ENCODE measurements at regions not wholly inside any gene's neighbourhood (a gene's known extent, or its start where the extent isn't known, plus 50 kb on each side); places are given as distances from the start of the nearest gene placed in this dataset.
A peak's percentile ranks its signal among the peaks of the same experiment; 100 is the strongest.

DNA sequence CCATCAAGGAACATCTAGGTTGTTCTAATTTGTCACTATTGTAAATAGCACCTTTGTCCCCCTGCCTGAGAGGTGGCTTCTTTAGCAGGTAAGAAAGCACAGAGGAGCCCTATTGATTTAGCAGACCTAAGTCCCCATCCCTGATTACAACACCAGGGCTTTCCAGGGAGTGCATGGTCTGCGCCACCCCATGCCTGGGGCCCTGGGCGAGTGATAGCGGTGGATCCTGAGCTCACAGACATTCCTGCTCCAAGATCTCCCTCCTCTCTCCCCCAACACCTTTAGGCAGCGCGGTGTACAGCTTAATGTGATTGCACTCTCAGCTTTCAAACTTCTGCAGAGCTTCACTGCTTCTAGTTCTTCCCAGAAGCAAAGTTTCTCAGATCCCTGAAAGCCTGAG lies 67.4 kb upstream of the WWC1 start:
- Histone ChIP-seq H4K20me1 (ENCODE audit: insufficient read depth) (no peaks in the 10 kb centered on the region), H3F3A (ENCODE audit: insufficient read depth, low read length, poor library complexity, severe bottlenecking) (no peaks in the 10 kb centered on the region), H3K9ac (ENCODE audit: low read length) (no peak overlapping the region), H3K4me3 (ENCODE audit: low read length) (no peak overlapping the region), H3K27ac (ENCODE audit: low read length) (no peak overlapping the region), H3K9me2 (ENCODE audit: insufficient read depth, low read length) (no peaks in the 10 kb centered on the region), H3K4me2 (ENCODE audit: low read length) (no peak overlapping the region), H3K79me2 (replicated peaks; ENCODE audit: insufficient read depth, low read length) (no peaks in the 10 kb centered on the region), H3K36me3 (ENCODE audit: insufficient read depth, low read length) (no peaks in the 10 kb centered on the region), H3K27me3 (ENCODE audit: insufficient read depth, low read depth, low read length) (no peaks in the 10 kb centered on the region), H3K9me3 (ENCODE audit: low read length) (no peaks in the 10 kb centered on the region), H2AFZ (ENCODE audit: low read depth, low read length) (no peak overlapping the region)
- no peak for TF ChIP-seq POLR2AphosphoS5 (IDR thresholded peaks at IDR 0.05)
- no peak for TF ChIP-seq EP300 (conservative IDR thresholded peaks at IDR 0.05; ENCODE audit: poor library complexity, severe bottlenecking)

DNA sequence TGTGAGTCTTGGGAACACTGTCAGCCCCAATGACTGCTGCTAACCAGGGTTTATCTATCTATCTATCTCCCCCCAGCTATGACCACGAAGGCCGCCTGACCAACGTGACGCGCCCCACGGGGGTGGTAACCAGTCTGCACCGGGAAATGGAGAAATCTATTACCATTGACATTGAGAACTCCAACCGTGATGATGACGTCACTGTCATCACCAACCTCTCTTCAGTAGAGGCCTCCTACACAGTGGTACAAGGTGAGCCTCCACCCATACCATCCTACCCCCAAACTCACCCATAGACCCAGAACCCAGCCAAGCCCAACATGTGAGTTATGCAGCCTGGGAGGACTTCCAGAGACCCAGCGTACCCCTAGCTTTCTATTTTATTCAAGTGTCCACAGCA lies 65.4 kb upstream of the WWC1 start:
- no peak for TF ChIP-seq EZH2 (IDR thresholded peaks at IDR 0.05; ENCODE audit: borderline replicate concordance, insufficient read depth, low read length, poor library complexity, severe bottlenecking)
- TF ChIP-seq, protein P1, sequence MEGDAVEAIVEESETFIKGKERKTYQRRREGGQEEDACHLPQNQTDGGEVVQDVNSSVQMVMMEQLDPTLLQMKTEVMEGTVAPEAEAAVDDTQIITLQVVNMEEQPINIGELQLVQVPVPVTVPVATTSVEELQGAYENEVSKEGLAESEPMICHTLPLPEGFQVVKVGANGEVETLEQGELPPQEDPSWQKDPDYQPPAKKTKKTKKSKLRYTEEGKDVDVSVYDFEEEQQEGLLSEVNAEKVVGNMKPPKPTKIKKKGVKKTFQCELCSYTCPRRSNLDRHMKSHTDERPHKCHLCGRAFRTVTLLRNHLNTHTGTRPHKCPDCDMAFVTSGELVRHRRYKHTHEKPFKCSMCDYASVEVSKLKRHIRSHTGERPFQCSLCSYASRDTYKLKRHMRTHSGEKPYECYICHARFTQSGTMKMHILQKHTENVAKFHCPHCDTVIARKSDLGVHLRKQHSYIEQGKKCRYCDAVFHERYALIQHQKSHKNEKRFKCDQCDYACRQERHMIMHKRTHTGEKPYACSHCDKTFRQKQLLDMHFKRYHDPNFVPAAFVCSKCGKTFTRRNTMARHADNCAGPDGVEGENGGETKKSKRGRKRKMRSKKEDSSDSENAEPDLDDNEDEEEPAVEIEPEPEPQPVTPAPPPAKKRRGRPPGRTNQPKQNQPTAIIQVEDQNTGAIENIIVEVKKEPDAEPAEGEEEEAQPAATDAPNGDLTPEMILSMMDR (IDR thresholded peaks at IDR 0.05; ENCODE audit: poor library complexity, severe bottlenecking): no peak
- no peak for TF ChIP-seq RAD21 (conservative IDR thresholded peaks at IDR 0.05)
- TF ChIP-seq MXI1 (conservative IDR thresholded peaks at IDR 0.05; ENCODE audit: poor library complexity, severe bottlenecking): no peak
- TF ChIP-seq SMC3 (conservative IDR thresholded peaks at IDR 0.05; ENCODE audit: poor library complexity): no peak
- TF ChIP-seq, protein P2, sequence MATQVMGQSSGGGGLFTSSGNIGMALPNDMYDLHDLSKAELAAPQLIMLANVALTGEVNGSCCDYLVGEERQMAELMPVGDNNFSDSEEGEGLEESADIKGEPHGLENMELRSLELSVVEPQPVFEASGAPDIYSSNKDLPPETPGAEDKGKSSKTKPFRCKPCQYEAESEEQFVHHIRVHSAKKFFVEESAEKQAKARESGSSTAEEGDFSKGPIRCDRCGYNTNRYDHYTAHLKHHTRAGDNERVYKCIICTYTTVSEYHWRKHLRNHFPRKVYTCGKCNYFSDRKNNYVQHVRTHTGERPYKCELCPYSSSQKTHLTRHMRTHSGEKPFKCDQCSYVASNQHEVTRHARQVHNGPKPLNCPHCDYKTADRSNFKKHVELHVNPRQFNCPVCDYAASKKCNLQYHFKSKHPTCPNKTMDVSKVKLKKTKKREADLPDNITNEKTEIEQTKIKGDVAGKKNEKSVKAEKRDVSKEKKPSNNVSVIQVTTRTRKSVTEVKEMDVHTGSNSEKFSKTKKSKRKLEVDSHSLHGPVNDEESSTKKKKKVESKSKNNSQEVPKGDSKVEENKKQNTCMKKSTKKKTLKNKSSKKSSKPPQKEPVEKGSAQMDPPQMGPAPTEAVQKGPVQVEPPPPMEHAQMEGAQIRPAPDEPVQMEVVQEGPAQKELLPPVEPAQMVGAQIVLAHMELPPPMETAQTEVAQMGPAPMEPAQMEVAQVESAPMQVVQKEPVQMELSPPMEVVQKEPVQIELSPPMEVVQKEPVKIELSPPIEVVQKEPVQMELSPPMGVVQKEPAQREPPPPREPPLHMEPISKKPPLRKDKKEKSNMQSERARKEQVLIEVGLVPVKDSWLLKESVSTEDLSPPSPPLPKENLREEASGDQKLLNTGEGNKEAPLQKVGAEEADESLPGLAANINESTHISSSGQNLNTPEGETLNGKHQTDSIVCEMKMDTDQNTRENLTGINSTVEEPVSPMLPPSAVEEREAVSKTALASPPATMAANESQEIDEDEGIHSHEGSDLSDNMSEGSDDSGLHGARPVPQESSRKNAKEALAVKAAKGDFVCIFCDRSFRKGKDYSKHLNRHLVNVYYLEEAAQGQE (IDR thresholded peaks at IDR 0.05; ENCODE audit: borderline replicate concordance): no peak
- TF ChIP-seq POLR2AphosphoS5 (IDR thresholded peaks at IDR 0.05): no peak
- TF ChIP-seq EP300 (conservative IDR thresholded peaks at IDR 0.05; ENCODE audit: poor library complexity, severe bottlenecking): no peak
- no peak for TF ChIP-seq TAF1 (IDR thresholded peaks at IDR 0.05; ENCODE audit: low read depth)
- no peak overlapping the region for H3K9ac ChIP-seq (ENCODE audit: low read length)
- no peaks in the 10 kb centered on the region for H4K20me1 ChIP-seq (ENCODE audit: insufficient read depth)
- H3K9me3 ChIP-seq (ENCODE audit: low read length): no peaks in the 10 kb centered on the region
- H3F3A ChIP-seq (ENCODE audit: insufficient read depth, low read length, poor library complexity, severe bottlenecking): no peaks in the 10 kb centered on the region
- H3K4me2 ChIP-seq (ENCODE audit: low read length): no peak overlapping the region
- H3K4me3 ChIP-seq (ENCODE audit: low read length): no peak overlapping the region
- no peak overlapping the region for H2AFZ ChIP-seq (ENCODE audit: low read depth, low read length)
- no peaks in the 10 kb centered on the region for H3K36me3 ChIP-seq (ENCODE audit: insufficient read depth, low read length)
- H3K9me2 ChIP-seq (ENCODE audit: insufficient read depth, low read length): no peaks in the 10 kb centered on the region
- H3K27ac ChIP-seq (ENCODE audit: low read length): no peak overlapping the region
- H3K27me3 ChIP-seq (ENCODE audit: insufficient read depth, low read depth, low read length): no peaks in the 10 kb centered on the region
- H3K79me2 ChIP-seq (replicated peaks; ENCODE audit: insufficient read depth, low read length): no peaks in the 10 kb centered on the region

DNA sequence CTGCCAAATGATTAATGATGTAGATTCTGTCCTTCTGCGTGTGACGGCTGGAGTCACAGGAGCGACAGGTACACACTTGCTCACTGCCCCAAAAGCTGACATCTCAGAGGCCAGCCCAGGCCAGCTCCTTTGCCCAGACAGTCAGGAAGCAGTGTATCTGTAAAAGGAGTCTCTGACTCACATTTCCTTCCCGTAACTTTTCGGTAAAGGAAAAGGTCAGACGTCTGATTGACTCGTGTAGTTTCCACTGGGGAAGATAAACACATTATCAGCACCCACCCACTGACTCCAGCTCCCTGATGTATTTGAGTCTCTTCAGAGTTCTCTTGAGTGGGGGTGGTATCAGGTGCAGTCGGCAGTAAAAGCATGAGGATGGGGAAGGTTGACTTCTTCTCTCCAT lies 64.4 kb upstream of the WWC1 start:
- Histone ChIP-seq H2AFZ (ENCODE audit: low read depth, low read length) (no peak overlapping the region), H3K27me3 (ENCODE audit: insufficient read depth, low read depth, low read length) (no peaks in the 10 kb centered on the region), H3K79me2 (replicated peaks; ENCODE audit: insufficient read depth, low read length) (no peaks in the 10 kb centered on the region), H3K9me3 (ENCODE audit: low read length) (no peaks in the 10 kb centered on the region), H3K36me3 (ENCODE audit: insufficient read depth, low read length) (no peaks in the 10 kb centered on the region), H3F3A (ENCODE audit: insufficient read depth, low read length, poor library complexity, severe bottlenecking) (no peaks in the 10 kb centered on the region), H3K27ac (ENCODE audit: low read length) (peak overlapping the region; percentile 12), H3K9ac (ENCODE audit: low read length) (no peak overlapping the region), H3K4me2 (ENCODE audit: low read length) (no peak overlapping the region), H3K9me2 (ENCODE audit: insufficient read depth, low read length) (no peaks in the 10 kb centered on the region), H3K4me3 (ENCODE audit: low read length) (no peak overlapping the region), H4K20me1 (ENCODE audit: insufficient read depth) (no peaks in the 10 kb centered on the region)
- TF ChIP-seq, protein P1 (IDR thresholded peaks at IDR 0.05; ENCODE audit: poor library complexity, severe bottlenecking): no peak
- TF ChIP-seq EZH2 (IDR thresholded peaks at IDR 0.05; ENCODE audit: borderline replicate concordance, insufficient read depth, low read length, poor library complexity, severe bottlenecking): no peak
